HCT116 (cell line): ENCODE measurements at regions not wholly inside any gene's neighbourhood (a gene's known extent, or its start where the extent isn't known, plus 50 kb on each side); places are given as distances from the start of the nearest gene placed in this dataset.

Experiments
- ATAC-seq: fragments of 200-7000 bp; cut with Tn5 transposase; 2 replicates; pipeline ENCODE4 v1.9.1; 2020; ENCODE audit warnings: mild to moderate bottlenecking, moderate library complexity
- BruUV-seq: library from RNA; stranded (reverse); fragments of 400-500 nt; replicated peaks from 2 replicates; lab custom pipeline; 2021; lab: Mats Ljungman, UMichigan
- CTCF ChIA-PET: fragments of 300-600 bp; sonication (Branson Sonifier 250); formaldehyde crosslinking; loops from one replicate; lab custom pipeline; 2021; ENCODE audit warnings: antibody characterized with exemption; lab: Charles Lee
- POLR2A ChIA-PET: fragments of 300-600, 350-600 bp; sonication (Branson Sonifier 250); formaldehyde crosslinking; loops from one replicate; lab custom pipeline; 2021; ENCODE audit warnings: antibody characterized with exemption; lab: Charles Lee
- RAD21 ChIA-PET, 2 experiments: fragments of 300-600 bp; sonication (Branson Sonifier 250); formaldehyde crosslinking; loops; one replicate each; lab custom pipeline; 2023; ENCODE audit warnings: low total read pairs in 2 of 2; ENCODE audit not compliant: uncharacterized antibody in 2 of 2, unreplicated experiment in 2 of 2, low non-redundant PET in 1 of 2; lab: Charles Lee
- DNase-seq: peaks from one replicate; pipeline ENCODE4 v3.0.0-alpha.2; 2010; ENCODE audit warnings: low read depth, low spot score
- H2AFZ ChIP-seq: fragments of 200-600 bp; shearing (Covaris generic), sonication (generic); 2 replicates; pipeline ENCODE4 v1.6.1; 2017; ENCODE audit warnings: low read depth, mixed run types, mixed read lengths, antibody characterized with exemption, low read length; ENCODE audit not compliant: poor library complexity, severe bottlenecking
- H3K27ac ChIP-seq: 2 replicates; pipeline ENCODE4 v1.5.1; 2012; ENCODE audit warnings: low read depth, low read length
- H3K27me3 ChIP-seq: fragments of 200-600 bp; sonication (generic); 2 replicates; pipeline ENCODE4 v1.6.1; 2016; ENCODE audit warnings: mixed run types, low read length, mixed read lengths; ENCODE audit not compliant: insufficient read depth
- H3K36me3 ChIP-seq, 2 experiments: fragments of 200-500 bp in 1 of 2; fragments of 200-600 bp in 1 of 2; sonication (Bioruptor generic) in 1 of 2; sonication (generic) in 1 of 2; 2 replicates each; pipeline versions ENCODE4 v1.5.1 to v1.6.1; 2014 to 2016; ENCODE audit warnings: low read length in 2 of 2, inconsistent platforms in 1 of 2, mixed read lengths in 1 of 2, mixed run types in 1 of 2; ENCODE audit not compliant: insufficient read depth in 2 of 2, control insufficient read depth in 1 of 2
- H3K4me1 ChIP-seq, 2 experiments: fragments of 200-600 bp in 1 of 2; sonication (generic) in 1 of 2; 2 replicates each; pipeline versions ENCODE4 v1.5.1 to v1.6.1; 2012 to 2017; ENCODE audit warnings: low read length in 2 of 2, inconsistent platforms in 1 of 2, mild to moderate bottlenecking in 1 of 2, mixed read lengths in 1 of 2, mixed run types in 1 of 2, moderate library complexity in 1 of 2; ENCODE audit not compliant: insufficient read depth in 2 of 2, control insufficient read depth in 1 of 2
- H3K4me2 ChIP-seq: fragments of 200-600 bp; sonication (generic); 2 replicates; pipeline ENCODE4 v1.6.1; 2017; ENCODE audit warnings: mixed run types, low read length, mixed read lengths
- H3K4me3 ChIP-seq, 2 experiments: fragments of 200-600 bp in 1 of 2; sonication (generic) in 1 of 2; replicated peaks in 1 of 2; 2 replicates each; pipeline ENCODE4 v1.5.1; 2011 to 2016; ENCODE audit warnings: low read length in 2 of 2, control low read depth in 1 of 2, low read depth in 1 of 2, mild to moderate bottlenecking in 1 of 2, mixed read lengths in 1 of 2, mixed run types in 1 of 2
- H3K79me2 ChIP-seq: fragments of 200-600 bp; sonication (generic); 2 replicates; pipeline ENCODE4 v1.6.1; 2017; ENCODE audit warnings: mild to moderate bottlenecking, mixed run types, low read length, moderate library complexity, mixed read lengths; ENCODE audit not compliant: insufficient read depth
- H3K9ac ChIP-seq: fragments of 200-600 bp; sonication (generic); 2 replicates; pipeline ENCODE4 v1.6.1; 2016; ENCODE audit warnings: low read length, mixed read lengths
- H3K9me2 ChIP-seq: fragments of 200-600 bp; sonication (generic), shearing (Covaris generic); 2 replicates; pipeline ENCODE4 v1.6.1; 2017; ENCODE audit warnings: mixed run types, mild to moderate bottlenecking, moderate library complexity; ENCODE audit not compliant: insufficient read depth
- H3K9me3 ChIP-seq, 2 experiments: fragments of 200-500 bp in 1 of 2; fragments of 200-600 bp in 1 of 2; sonication (Bioruptor generic) in 1 of 2; sonication (generic) in 1 of 2; 2 replicates each; pipeline ENCODE4 v1.6.1; 2014 to 2017; ENCODE audit warnings: low read length in 2 of 2, mixed read lengths in 2 of 2, inconsistent platforms in 1 of 2, low read depth in 1 of 2, mild to moderate bottlenecking in 1 of 2, mixed run types in 1 of 2, moderate library complexity in 1 of 2; ENCODE audit not compliant: control insufficient read depth in 1 of 2, insufficient read depth in 1 of 2
- H4K20me1 ChIP-seq: fragments of 200-600 bp; sonication (generic), shearing (Covaris generic); 2 replicates; pipeline ENCODE4 v1.6.1; 2017; ENCODE audit warnings: mixed run types, mild to moderate bottlenecking, moderate library complexity; ENCODE audit not compliant: insufficient read depth
- CEBPB ChIP-seq: IDR thresholded peaks from 2 replicates; pipeline ENCODE4 v1.6.1; 2012; ENCODE audit warnings: low read depth
- CTCF ChIP-seq, 3 experiments: fragments of 200-600 bp in 1 of 3; sonication (generic) in 1 of 3; IDR thresholded peaks in 2 of 3; conservative IDR thresholded peaks in 1 of 3; 2 replicates each; pipeline ENCODE4 v1.5.1; 2012 to 2017; ENCODE audit warnings: low read depth in 2 of 3, low read length in 2 of 3, antibody characterized with exemption in 1 of 3, borderline replicate concordance in 1 of 3, control low read depth in 1 of 3, mild to moderate bottlenecking in 1 of 3, mixed read lengths in 1 of 3, mixed run types in 1 of 3, moderate library complexity in 1 of 3; ENCODE audit not compliant: insufficient read depth in 1 of 3
- ELF1 ChIP-seq: IDR thresholded peaks from 2 replicates; pipeline ENCODE4 v1.6.1; 2012; ENCODE audit warnings: low read depth, borderline replicate concordance
- MAX ChIP-seq: IDR thresholded peaks from 2 replicates; pipeline ENCODE4 v1.6.1; 2012
- POLR2AphosphoS5 ChIP-seq: IDR thresholded peaks from 2 replicates; pipeline ENCODE4 v1.6.1; 2011; ENCODE audit warnings: mild to moderate bottlenecking, low read depth, low read length, moderate library complexity
- RAD21 ChIP-seq: IDR thresholded peaks from 2 replicates; pipeline ENCODE4 v1.6.1; 2012; ENCODE audit warnings: low read depth, mild to moderate bottlenecking
- SIN3A ChIP-seq: IDR thresholded peaks from 2 replicates; pipeline ENCODE4 v1.6.1; 2012; ENCODE audit warnings: low read depth
- SRF ChIP-seq: IDR thresholded peaks from 2 replicates; pipeline ENCODE4 v1.6.1; 2012; ENCODE audit warnings: low read depth
- TCF7L2 ChIP-seq: IDR thresholded peaks from 2 replicates; pipeline ENCODE4 v1.7.0; 2011; ENCODE audit warnings: borderline replicate concordance, inconsistent platforms; ENCODE audit not compliant: insufficient read depth, insufficient read length; ENCODE audit errors: extremely low read depth
- ZBTB33 ChIP-seq: IDR thresholded peaks from 2 replicates; pipeline ENCODE4 v1.6.1; 2011; ENCODE audit warnings: mild to moderate bottlenecking, low read length, moderate library complexity; ENCODE audit not compliant: insufficient replicate concordance; ENCODE audit errors: extremely low read depth
- ZFX ChIP-seq: fragments of 450-650 bp; IDR thresholded peaks from 2 replicates; pipeline ENCODE4 v1.6.1; 2017
- ZNF274 ChIP-seq: fragments of 200-500 bp; sonication (Bioruptor generic); IDR thresholded peaks from 2 replicates; pipeline ENCODE4 v1.6.1; 2014; ENCODE audit warnings: mild to moderate bottlenecking, low read depth, low read length, inconsistent platforms
- intact Hi-C: fragments of 100-400 bp; cut with micrococcal nuclease; formaldehyde crosslinking; loops from 2 replicates; pipeline ENCODE4 v1.10.0; 2022

GRCh38 chr15:97101572-97101971, 771.1 kb downstream of the NR2F2 start:
- no peak overlapping the region for H3K9ac ChIP-seq
- ChIA-PET RAD21 (no interaction called here), CTCF (no interaction called here), POLR2A (no interaction called here)
- H3K4me1 ChIP-seq: no peaks in the 10 kb centered on the region
- H3K4me2 ChIP-seq: no peak overlapping the region
- no peak for TF ChIP-seq ZBTB33
- no peak for TF ChIP-seq CEBPB
- no peak for TF ChIP-seq POLR2AphosphoS5
- no peak overlapping the region for H3K4me3 ChIP-seq
- H4K20me1 ChIP-seq: no peaks in the 10 kb centered on the region
- no peaks in the 10 kb centered on the region for H3K27me3 ChIP-seq
- no peaks in the 10 kb centered on the region for H3K9me2 ChIP-seq
- H3K79me2 ChIP-seq: no peaks in the 10 kb centered on the region
- no peak overlapping the region for H3K27ac ChIP-seq
- H2AFZ ChIP-seq: no peak overlapping the region
- intact Hi-C loops: loop anchor here (10.0 kb wide), 1 partner anchor 67 kb away; no protein-coding TSS in a partner anchor
- ATAC-seq (no peak), DNase-seq (no peak)
- BruUV-seq: no TSS peak
- no peaks in the 10 kb centered on the region for H3K36me3 ChIP-seq
- H3K9me3 ChIP-seq: peaks cover 6 to 15% of the 10 kb centered on the region in 2 experiments; a peak in 2 of 4 replicates

GRCh38 chr15:97114900-97115760, 784.6 kb downstream of the NR2F2 start:
- intact Hi-C loops: no loop called here
- CTCF ChIA-PET: no interaction called here
- RAD21 ChIA-PET: no interaction called here
- Histone ChIP-seq H3K27me3 (no peaks in the 10 kb centered on the region), H3K9me2 (no peaks in the 10 kb centered on the region), H3K79me2 (no peaks in the 10 kb centered on the region), H3K36me3 (no peaks in the 10 kb centered on the region), H3K9ac (no peak overlapping the region), H3K27ac (no peak overlapping the region), H4K20me1 (no peaks in the 10 kb centered on the region), H3K4me2 (no peak overlapping the region), H3K4me3 (no peak overlapping the region), H3K4me1 (no peaks in the 10 kb centered on the region), H2AFZ (no peak overlapping the region), H3K9me3 (peaks cover 0 to under 1% of the 10 kb centered on the region in 2 experiments; a peak in 2 of 4 replicates)
- BruUV-seq: no TSS peak
- POLR2A ChIA-PET: no interaction called here
- DNase-seq (no peak), ATAC-seq (no peak)
- TF ChIP-seq MAX (no peak), SRF (no peak), ZFX (no peak), TCF7L2 (no peak), ELF1 (no peak), CTCF (IDR thresholded peaks at IDR 0.05 in 2 of 3, conservative IDR thresholded peaks at IDR 0.05 in 1 of 3; ENCODE audit: borderline replicate concordance in 1 of 3, insufficient read depth in 1 of 3, low read depth in 2 of 3, low read length in 2 of 3) (no peak), RAD21 (no peak), ZNF274 (no peak), CEBPB (no peak), SIN3A (no peak)
